GM19395 (cell line): ENCODE measurements at regions not wholly inside any gene's neighbourhood (a gene's known extent, or its start where the extent isn't known, plus 50 kb on each side); places are given as distances from the start of the nearest gene placed in this dataset.
"Not testable (repeated sequence)": the region's sequence is repeated elsewhere in the genome, so short reads cannot be mapped to it uniquely, and the experiment has no call there.

Experiments
- ATAC-seq: cut with Tn5 transposase; IDR thresholded peaks from one replicate; pipeline ENCODE4 v1.9.1; 2021; ENCODE audit warnings: mild to moderate bottlenecking, moderate library complexity; ENCODE audit not compliant: unreplicated experiment

GRCh38 chr6:92952111-92952510 lies 467.2 kb downstream of the EPHA7 start:
- not testable (repeated sequence) for ATAC-seq

- ATAC-seq = no peak
Observed at GRCh38 chr6:92945799-92946198, 473.6 kb downstream of the EPHA7 start.

DNA sequence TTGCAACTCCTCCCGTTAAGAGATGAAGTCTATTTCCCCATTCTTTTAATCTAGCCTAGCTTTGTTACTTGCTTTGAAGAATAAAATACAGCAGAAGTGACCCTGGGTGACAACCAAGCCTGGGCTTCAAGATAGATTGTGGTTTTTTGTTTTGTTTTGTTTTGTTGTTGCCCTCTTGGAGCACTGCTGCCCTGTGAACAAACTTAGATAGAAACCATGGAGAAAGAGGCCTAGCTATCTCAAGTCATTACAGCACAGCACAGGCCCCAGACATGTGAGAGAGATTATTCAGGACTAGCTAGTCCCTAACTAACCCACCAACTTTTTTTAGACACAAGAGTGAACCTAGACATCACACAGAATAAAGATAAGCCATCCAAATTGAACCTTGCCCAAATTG lies 475.2 kb downstream of the EPHA7 start:
- no peak for ATAC-seq

- no peak for ATAC-seq
Observed at GRCh38 chr6:92942549-92942948, 476.8 kb downstream of the EPHA7 start.

GRCh38 chr6:92934625-92935024 lies 484.7 kb downstream of the EPHA7 start:
- no peak for ATAC-seq

DNA sequence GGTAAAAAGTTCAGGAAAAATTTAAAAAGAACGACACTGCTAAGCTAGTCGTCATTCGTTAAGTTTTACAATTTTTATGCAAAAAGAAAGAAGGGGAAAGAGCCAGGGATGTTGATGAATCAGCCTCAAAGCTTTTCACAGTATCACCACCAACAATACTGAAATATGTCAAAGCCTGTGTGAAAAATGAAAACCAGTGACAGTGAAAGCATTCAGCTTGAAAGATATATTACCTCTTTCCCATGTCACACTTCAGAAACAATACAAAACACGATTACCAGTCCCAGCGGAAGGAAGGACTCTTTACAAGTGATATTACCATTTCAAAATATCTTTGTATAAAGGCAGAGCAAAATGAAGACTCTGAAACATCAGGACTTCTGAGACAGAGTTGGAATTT lies 489.2 kb downstream of the EPHA7 start:
- no peak for ATAC-seq

GRCh38 chr6:92922216-92922806 lies 497.0 kb downstream of the EPHA7 start:
- ATAC-seq = no peak

- ATAC-seq = no peak
Observed at GRCh38 chr6:92915466-92915865, 503.9 kb downstream of the EPHA7 start.

- ATAC-seq = no peak
Observed at GRCh38 chr6:92911301-92911700, 508.1 kb downstream of the EPHA7 start.

DNA sequence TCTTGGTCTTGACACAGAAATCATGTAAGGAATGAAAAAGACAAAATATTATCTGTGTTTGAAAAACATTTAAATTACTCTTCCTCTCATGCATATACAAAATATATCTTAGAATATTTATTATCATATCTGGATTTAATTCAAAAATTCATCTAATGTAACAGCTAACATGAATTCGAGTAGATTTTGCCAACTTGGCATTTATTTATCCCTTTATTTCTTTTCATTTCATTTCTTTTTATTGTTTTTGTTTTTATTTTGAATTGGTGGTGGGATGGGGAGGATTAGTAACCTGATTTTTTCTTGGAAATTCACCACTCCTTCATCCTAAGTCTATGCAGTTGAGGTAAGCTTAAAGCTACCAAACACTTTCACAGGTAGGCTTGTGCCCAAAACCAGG lies 508.7 kb downstream of the EPHA7 start:
- no peak for ATAC-seq

GRCh38 chr6:92906385-92906784 lies 513.0 kb downstream of the EPHA7 start:
- no peak for ATAC-seq

DNA sequence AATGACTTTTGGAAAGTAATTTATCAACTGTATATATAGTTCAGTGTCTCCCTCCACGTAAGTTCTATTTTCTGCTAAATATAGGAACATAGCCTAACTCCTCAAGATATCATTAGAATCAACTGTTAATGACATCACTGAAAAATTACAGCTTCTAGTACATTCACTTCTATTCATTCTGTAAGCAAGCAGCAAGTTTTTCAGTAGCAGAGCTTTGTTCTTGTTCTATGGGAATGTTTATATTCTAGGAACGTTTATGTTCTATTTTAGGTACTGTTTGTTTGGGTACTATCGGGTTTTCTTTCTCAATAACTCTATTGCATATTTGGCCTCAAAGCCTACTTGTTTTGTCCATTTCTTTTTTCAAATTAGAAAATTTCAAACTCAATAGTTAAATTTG lies 525.6 kb downstream of the EPHA7 start:
- ATAC-seq = no peak

GRCh38 chr6:92892626-92893170 lies 526.7 kb downstream of the EPHA7 start:
- ATAC-seq = no peak

DNA sequence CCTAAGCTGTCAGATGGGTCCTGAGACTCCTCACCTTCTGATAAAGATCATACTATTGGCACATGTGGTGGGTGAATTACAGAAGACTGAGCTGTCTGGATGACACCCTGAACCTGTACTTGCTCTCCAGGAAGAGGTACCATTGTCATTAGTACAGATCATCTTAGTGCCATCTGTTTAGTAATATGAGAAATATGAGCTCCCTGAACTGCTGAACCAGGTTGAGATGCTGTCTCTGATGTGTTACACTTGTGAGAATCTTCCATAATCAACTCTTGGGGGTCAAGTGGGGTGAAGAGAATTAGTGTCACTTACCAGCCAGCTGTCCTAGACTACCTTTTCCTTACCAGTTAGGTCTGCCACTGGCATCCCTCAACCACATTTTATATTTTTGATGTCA lies 531.0 kb downstream of the EPHA7 start:
- ATAC-seq = no peak

DNA sequence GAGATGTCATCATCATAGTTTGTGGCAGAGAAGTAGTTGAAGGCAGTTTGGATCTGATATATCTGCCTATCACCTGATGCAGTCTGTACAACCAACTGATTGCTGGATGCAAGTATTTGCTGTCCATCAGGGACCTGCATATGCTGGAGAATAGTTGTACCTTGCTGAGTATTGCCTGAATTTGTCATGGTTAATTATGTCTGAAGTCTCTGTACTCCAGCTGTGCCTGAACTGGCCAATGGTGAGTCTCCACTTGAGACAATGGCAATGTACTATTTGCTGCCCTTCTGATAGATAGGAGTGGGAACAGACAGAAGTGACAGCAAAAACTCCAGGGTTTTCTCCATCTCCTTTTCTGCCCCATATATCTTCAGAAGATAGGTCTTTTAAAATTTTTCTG lies 531.5 kb downstream of the EPHA7 start:
- no peak for ATAC-seq

- no peak for ATAC-seq
Observed at GRCh38 chr6:92879526-92879925, 539.8 kb downstream of the EPHA7 start.

- no peak for ATAC-seq
Observed at GRCh38 chr6:92864966-92865555, 554.3 kb downstream of the EPHA7 start.

GRCh38 chr6:92849636-92850035 lies 569.7 kb downstream of the EPHA7 start:
- ATAC-seq = no peak

GRCh38 chr6:92848901-92849300 lies 570.5 kb downstream of the EPHA7 start:
- ATAC-seq = no peak

- ATAC-seq = no peak
Observed at GRCh38 chr6:92848459-92848858, 570.9 kb downstream of the EPHA7 start.

DNA sequence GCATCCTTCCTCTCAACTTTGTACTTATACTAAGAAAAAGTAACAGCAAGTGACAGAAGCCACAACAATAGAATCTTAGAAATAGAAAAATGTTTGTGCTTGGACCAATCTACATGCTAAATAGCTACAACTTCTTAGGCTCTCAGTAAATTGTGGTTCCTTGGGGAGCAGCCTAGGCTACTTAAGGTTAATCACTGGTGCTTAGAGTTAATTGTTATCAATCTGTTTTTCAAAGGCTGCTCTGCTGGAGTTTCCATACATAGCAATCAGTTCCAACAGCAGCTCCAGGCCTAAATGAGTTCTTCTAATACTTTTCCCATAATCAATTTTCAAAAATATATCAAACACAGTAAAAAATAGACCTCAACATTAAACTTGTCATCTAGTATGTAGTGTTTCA lies 571.4 kb downstream of the EPHA7 start:
- no peak for ATAC-seq

GRCh38 chr6:92840246-92840930 lies 579.0 kb downstream of the EPHA7 start:
- ATAC-seq = no peak
